ENCODE measurements at regions not wholly inside any gene's neighbourhood (a gene's known extent, or its start where the extent isn't known, plus 50 kb on each side); places are given as distances from the start of the nearest gene placed in this dataset.
A peak's percentile ranks its signal among the peaks of the same experiment; 100 is the strongest.
"Not testable (repeated sequence)": the region's sequence is repeated elsewhere in the genome, so short reads cannot be mapped to it uniquely, and the experiment has no call there.

DNA sequence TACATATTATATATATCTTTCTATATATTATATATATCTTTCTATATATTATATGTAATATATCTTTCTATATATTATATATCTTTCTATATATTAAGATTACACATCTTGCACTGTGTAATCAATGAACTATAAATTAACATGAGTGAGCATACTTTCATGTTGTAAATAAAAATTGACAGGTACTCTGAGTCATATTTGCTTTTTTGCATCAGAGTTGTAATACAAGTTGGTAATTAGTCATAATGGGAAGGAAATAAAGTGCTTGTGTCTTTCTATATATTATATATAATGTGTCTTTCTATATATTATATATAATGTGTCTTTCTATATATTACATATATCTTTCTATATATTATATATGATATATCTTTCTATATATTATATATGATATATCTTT, 172.5 kb upstream of the MAGI2 start:
- not testable (repeated sequence) for DNase-seq; H3K27me3 ChIP-seq; H3K4me3 ChIP-seq; H3K9me3 ChIP-seq (replicated peaks); H3K27ac ChIP-seq; H3K36me3 ChIP-seq; H3K4me1 ChIP-seq

- Histone ChIP-seq H3K4me1 (no peaks in the 10 kb centered on the region), H3K4me3 (no peak overlapping the region), H3K27ac (no peak overlapping the region), H3K9me3 (replicated peaks) (no peaks in the 10 kb centered on the region), H3K27me3 (no peaks in the 10 kb centered on the region), H3K36me3 (no peaks in the 10 kb centered on the region)
- no peak for DNase-seq
These were observed 170.9 kb upstream of the MAGI2 start for GRCh38 chr7:79624336-79624735.

- Histone ChIP-seq H3K9me3 (replicated peaks) (no peaks in the 10 kb centered on the region), H3K4me3 (no peak overlapping the region)
- no peak for DNase-seq
These were observed 169.3 kb upstream of the MAGI2 start for GRCh38 chr7:79622781-79623180.

GRCh38 chr7:79620291-79620690, 166.8 kb upstream of the MAGI2 start:
- H3K4me3 ChIP-seq = no peak overlapping the region

More at GRCh38 chr7:79622781-79623180, 169.3 kb upstream of the MAGI2 start:
- Histone ChIP-seq H3K36me3 (no peaks in the 10 kb centered on the region), H3K27ac (no peak overlapping the region), H3K4me1 (no peaks in the 10 kb centered on the region), H3K27me3 (no peaks in the 10 kb centered on the region)

GRCh38 chr7:79619216-79619615, 165.7 kb upstream of the MAGI2 start:
- no peaks in the 10 kb centered on the region for H3K4me1 ChIP-seq
- no peak overlapping the region for H3K4me3 ChIP-seq
- no peak overlapping the region for H3K27ac ChIP-seq
- no peaks in the 10 kb centered on the region for H3K9me3 ChIP-seq (replicated peaks)
- H3K36me3 ChIP-seq = no peaks in the 10 kb centered on the region
- no peaks in the 10 kb centered on the region; the same call in 1 of the 2 replicates for H3K27me3 ChIP-seq
- no peak for DNase-seq

More at GRCh38 chr7:79620291-79620690, 166.8 kb upstream of the MAGI2 start:
- no peak for DNase-seq
- H3K27ac ChIP-seq = no peak overlapping the region
- no peaks in the 10 kb centered on the region for H3K9me3 ChIP-seq (replicated peaks)
- no peaks in the 10 kb centered on the region; the same call in 1 of the 2 replicates for H3K27me3 ChIP-seq
- H3K4me1 ChIP-seq = no peaks in the 10 kb centered on the region
- no peaks in the 10 kb centered on the region for H3K36me3 ChIP-seq

DNA sequence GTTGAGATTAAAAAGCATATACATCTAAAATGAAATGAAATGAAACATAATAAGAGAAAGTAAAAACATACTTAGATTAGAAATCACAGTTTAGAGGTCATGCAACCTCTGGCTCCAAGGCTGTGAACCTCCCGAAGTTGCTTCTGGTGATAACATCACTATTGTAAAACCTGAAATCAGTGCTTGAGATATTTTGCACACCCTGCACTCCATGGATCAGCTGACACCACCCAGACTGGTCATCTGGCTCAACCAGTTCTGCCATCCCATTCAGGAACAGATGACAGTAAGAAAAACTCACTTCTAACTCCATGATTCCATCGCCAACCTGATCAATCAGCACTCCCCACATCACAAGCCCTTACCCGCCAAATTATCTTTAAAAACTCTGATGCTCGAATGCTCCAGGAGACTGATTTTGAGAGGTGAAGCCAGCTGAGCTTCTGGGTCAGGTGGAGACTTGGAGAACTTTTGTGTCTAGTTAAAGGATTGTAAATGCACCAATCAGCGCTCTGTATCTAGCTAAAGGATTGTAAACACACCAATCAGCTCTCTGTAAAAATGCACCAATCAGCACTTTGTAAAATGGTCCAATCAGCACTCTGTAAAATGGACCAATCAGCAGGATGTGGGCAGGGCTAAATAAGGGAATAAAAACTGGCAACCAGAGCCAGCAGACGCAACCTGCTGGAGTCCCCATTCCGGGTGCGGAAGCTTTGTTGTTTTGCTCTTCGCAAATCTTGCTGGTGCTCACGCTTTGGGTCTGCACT, 162.6 kb upstream of the MAGI2 start:
- Histone ChIP-seq H3K9me3 (replicated peaks) (no peaks in the 10 kb centered on the region), H3K27ac (no peak overlapping the region), H3K27me3 (no peaks in the 10 kb centered on the region; the same call in 1 of the 2 replicates), H3K4me3 (no peak overlapping the region), H3K36me3 (no peaks in the 10 kb centered on the region), H3K4me1 (no peaks in the 10 kb centered on the region)
- no peak for DNase-seq

DNA sequence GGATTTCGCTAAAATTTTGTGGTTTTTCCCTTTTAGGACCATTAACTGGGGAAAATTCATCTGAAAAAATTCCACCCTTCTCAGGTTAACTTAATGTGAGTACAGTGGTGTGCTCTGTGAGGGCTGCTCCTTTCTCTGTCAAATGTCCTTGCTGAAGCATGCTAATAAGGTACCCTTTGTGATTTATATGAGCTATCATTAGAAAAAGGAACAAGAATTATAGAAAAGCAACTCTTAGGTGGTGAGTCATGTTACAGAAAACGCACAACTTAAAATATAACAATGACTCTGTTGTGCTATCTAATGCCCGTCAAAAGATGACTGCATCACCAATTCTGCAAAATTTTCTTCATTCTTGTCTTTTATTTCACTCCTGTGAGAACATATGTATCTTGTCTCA, 162.0 kb upstream of the MAGI2 start:
- H3K27me3 ChIP-seq = no peaks in the 10 kb centered on the region; the same call in 1 of the 2 replicates
- no peak overlapping the region for H3K4me3 ChIP-seq
- no peaks in the 10 kb centered on the region for H3K9me3 ChIP-seq (replicated peaks)
- H3K4me1 ChIP-seq = no peaks in the 10 kb centered on the region
- no peak overlapping the region for H3K27ac ChIP-seq
- H3K36me3 ChIP-seq = no peaks in the 10 kb centered on the region
- no peak for DNase-seq

GRCh38 chr7:79612903-79613302, 159.4 kb upstream of the MAGI2 start:
- no peaks in the 10 kb centered on the region for H3K4me1 ChIP-seq
- H3K9me3 ChIP-seq (replicated peaks) = no peaks in the 10 kb centered on the region
- no peaks in the 10 kb centered on the region; the same call in 1 of the 2 replicates for H3K27me3 ChIP-seq
- H3K27ac ChIP-seq = no peak overlapping the region
- DNase-seq = no peak
- H3K4me3 ChIP-seq = no peak overlapping the region
- no peaks in the 10 kb centered on the region for H3K36me3 ChIP-seq

DNA sequence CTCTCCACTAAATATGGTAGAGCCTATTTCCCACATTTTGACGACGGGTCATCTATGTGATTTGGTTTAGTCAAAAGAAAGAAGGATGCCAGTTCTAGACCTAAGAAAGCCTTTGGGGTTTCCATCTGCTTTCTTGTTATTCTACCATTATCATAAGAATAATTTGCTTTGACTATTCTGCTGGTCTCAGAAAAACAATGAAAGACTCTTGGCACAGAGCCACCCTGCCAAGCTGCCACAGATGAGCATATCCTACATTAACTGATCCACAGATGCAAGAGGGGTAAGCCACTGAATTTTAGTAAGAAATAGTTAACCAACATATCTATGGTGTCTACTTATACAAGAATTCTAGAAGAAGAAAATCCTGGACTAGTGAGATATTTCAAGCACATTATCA, 158.6 kb upstream of the MAGI2 start:
- Histone ChIP-seq H3K27ac (no peak overlapping the region), H3K4me1 (no peaks in the 10 kb centered on the region), H3K4me3 (no peak overlapping the region), H3K9me3 (replicated peaks) (no peaks in the 10 kb centered on the region), H3K27me3 (no peaks in the 10 kb centered on the region; the same call in 1 of the 2 replicates), H3K36me3 (no peaks in the 10 kb centered on the region)
- DNase-seq = no peak

GRCh38 chr7:79610748-79611304, 157.4 kb upstream of the MAGI2 start:
- Histone ChIP-seq H3K27ac (no peak overlapping the region), H3K9me3 (replicated peaks) (no peaks in the 10 kb centered on the region), H3K4me3 (no peak overlapping the region), H3K27me3 (no peaks in the 10 kb centered on the region; the same call in 1 of the 2 replicates), H3K4me1 (no peaks in the 10 kb centered on the region), H3K36me3 (no peaks in the 10 kb centered on the region)
- no peak for DNase-seq

- Histone ChIP-seq H3K27me3 (no peaks in the 10 kb centered on the region; the same call in 1 of the 2 replicates), H3K27ac (no peak overlapping the region), H3K4me3 (no peak overlapping the region), H3K36me3 (no peaks in the 10 kb centered on the region), H3K4me1 (no peaks in the 10 kb centered on the region), H3K9me3 (replicated peaks) (no peaks in the 10 kb centered on the region)
- DNase-seq = no peak
These were observed 156.8 kb upstream of the MAGI2 start for GRCh38 chr7:79610313-79610712.

DNA sequence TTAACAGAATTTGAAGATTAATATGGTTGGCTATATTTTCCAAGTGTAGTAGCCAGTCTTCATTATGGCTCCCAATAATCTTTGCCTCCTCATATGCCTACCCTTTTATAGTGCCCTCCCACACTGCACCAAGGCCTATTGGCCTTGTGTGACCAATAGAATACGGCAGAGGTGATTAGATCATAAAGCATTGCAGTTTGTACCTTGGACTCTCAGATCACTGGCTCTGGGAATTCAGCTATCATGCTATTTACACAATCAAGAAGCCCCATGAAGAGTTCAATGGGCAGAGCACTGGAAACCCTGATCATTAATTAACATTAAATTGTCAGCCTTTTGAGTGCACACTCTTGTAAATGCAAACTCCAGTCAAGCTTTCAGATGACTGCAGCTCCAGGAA, 154.5 kb upstream of the MAGI2 start:
- no peaks in the 10 kb centered on the region for H3K9me3 ChIP-seq (replicated peaks)
- no peaks in the 10 kb centered on the region for H3K36me3 ChIP-seq
- no peaks in the 10 kb centered on the region for H3K4me1 ChIP-seq
- H3K4me3 ChIP-seq = no peak overlapping the region
- H3K27me3 ChIP-seq = no peaks in the 10 kb centered on the region
- DNase-seq = no peak
- H3K27ac ChIP-seq = no peak overlapping the region

GRCh38 chr7:79604841-79605240, 151.4 kb upstream of the MAGI2 start:
- Histone ChIP-seq H3K9me3 (replicated peaks) (no peaks in the 10 kb centered on the region), H3K4me3 (no peak overlapping the region), H3K4me1 (no peaks in the 10 kb centered on the region), H3K27me3 (no peaks in the 10 kb centered on the region), H3K36me3 (no peaks in the 10 kb centered on the region), H3K27ac (no peak overlapping the region)
- DNase-seq = no peak

- Histone ChIP-seq H3K36me3 (no peaks in the 10 kb centered on the region), H3K27ac (no peak overlapping the region), H3K4me3 (no peak overlapping the region), H3K4me1 (no peaks in the 10 kb centered on the region), H3K9me3 (replicated peaks) (no peaks in the 10 kb centered on the region), H3K27me3 (no peaks in the 10 kb centered on the region)
- DNase-seq = peak in 1 of 2 experiments; percentile 57
These were observed 144.9 kb upstream of the MAGI2 start for GRCh38 chr7:79598351-79598750.

GRCh38 chr7:79594671-79595070, 141.2 kb upstream of the MAGI2 start:
- not testable (repeated sequence) for H3K9me3 ChIP-seq (replicated peaks); H3K27me3 ChIP-seq; H3K36me3 ChIP-seq; DNase-seq; H3K4me1 ChIP-seq; H3K27ac ChIP-seq; H3K4me3 ChIP-seq

DNA sequence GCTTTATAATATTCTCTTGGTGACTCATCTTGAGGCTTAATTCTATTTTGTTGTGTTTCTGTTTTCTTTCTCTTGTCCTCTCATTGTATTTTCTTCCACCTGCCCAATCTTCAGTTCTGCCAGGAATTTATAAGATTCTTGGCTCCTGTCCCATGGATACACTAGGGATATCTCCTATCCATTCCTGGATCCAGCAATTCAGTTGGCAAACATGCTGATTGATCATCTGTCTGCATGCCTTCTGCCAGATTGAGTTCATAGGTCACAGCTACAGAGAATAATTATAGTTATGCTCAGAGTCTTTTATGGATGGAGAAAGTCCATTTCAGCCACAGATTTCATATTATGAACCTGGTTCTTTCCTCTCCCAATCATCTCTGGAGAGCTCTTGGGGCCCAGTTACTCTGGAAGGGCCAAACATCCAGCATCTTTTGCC, 140.4 kb upstream of the MAGI2 start:
- Histone ChIP-seq H3K27me3 (no peaks in the 10 kb centered on the region), H3K4me1 (no peaks in the 10 kb centered on the region), H3K27ac (no peak overlapping the region), H3K36me3 (no peaks in the 10 kb centered on the region), H3K4me3 (no peak overlapping the region), H3K9me3 (replicated peaks) (no peaks in the 10 kb centered on the region)
- DNase-seq = no peak
